PC-3 (cell line): ENCODE measurements at regions not wholly inside any gene's neighbourhood (a gene's known extent, or its start where the extent isn't known, plus 50 kb on each side); places are given as distances from the start of the nearest gene placed in this dataset.

Experiments
- ATAC-seq: fragments of 200-7000 bp; cut with Tn5 transposase; 2 replicates; pipeline ENCODE4 v1.9.1; 2020; ENCODE audit warnings: mild to moderate bottlenecking, moderate library complexity
- BruUV-seq: library from RNA; stranded (reverse); fragments of 400-500 nt; replicated peaks from 2 replicates; lab custom pipeline; 2021; lab: Mats Ljungman, UMichigan
- CTCF ChIA-PET: fragments of 300-600 bp; sonication (Branson Sonifier 250); formaldehyde crosslinking; loops from one replicate; lab custom pipeline; 2022; ENCODE audit warnings: antibody characterized with exemption; lab: Charles Lee
- POLR2A ChIA-PET: fragments of 300-600 bp; sonication (Branson Sonifier 250); formaldehyde crosslinking; loops from one replicate; lab custom pipeline; 2022; ENCODE audit warnings: antibody characterized with exemption; ENCODE audit not compliant: unreplicated experiment; lab: Charles Lee
- DNase-seq: peaks from one replicate; pipeline ENCODE4 v3.0.0-alpha.2; 2015
- H2AFZ ChIP-seq: fragments of 300-600 bp; sonication (generic); 2 replicates; pipeline ENCODE4 v1.6.0; 2016; ENCODE audit warnings: antibody characterized with exemption, low read length
- H3F3A ChIP-seq: fragments of 300-600 bp; sonication (generic); one replicate; pipeline ENCODE4 v1.6.0; 2017; ENCODE audit warnings: antibody characterized with exemption, low read length, control low read depth, mild to moderate bottlenecking; ENCODE audit not compliant: unreplicated experiment
- H3K27ac ChIP-seq: fragments of 300-600 bp; sonication (generic); 2 replicates; pipeline ENCODE4 v1.5.1; 2016; ENCODE audit warnings: mild to moderate bottlenecking, low read length
- H3K27me3 ChIP-seq: fragments of 300-600 bp; sonication (generic); 2 replicates; pipeline ENCODE4 v1.6.1; 2016; ENCODE audit warnings: low read length, mixed read lengths
- H3K36me3 ChIP-seq: fragments of 300-600 bp; sonication (generic); 2 replicates; pipeline ENCODE4 v1.6.1; 2016; ENCODE audit warnings: low read depth, mixed run types, low read length, mixed read lengths
- H3K4me1 ChIP-seq: fragments of 300-600 bp; sonication (generic); 2 replicates; pipeline ENCODE4 v1.5.1; 2016; ENCODE audit warnings: low read length; ENCODE audit not compliant: insufficient read depth
- H3K4me2 ChIP-seq: fragments of 300-600 bp; sonication (generic); 2 replicates; pipeline ENCODE4 v1.6.0; 2016; ENCODE audit warnings: low read length
- H3K4me3 ChIP-seq: fragments of 300-600 bp; sonication (generic); 2 replicates; pipeline ENCODE4 v1.5.1; 2016; ENCODE audit warnings: mild to moderate bottlenecking, low read length, mixed read lengths
- H3K79me2 ChIP-seq: fragments of 300-600 bp; sonication (generic); 2 replicates; pipeline ENCODE4 v1.6.1; 2017; ENCODE audit warnings: low read length, mixed read lengths
- H3K9ac ChIP-seq: fragments of 300-600 bp; sonication (generic); 2 replicates; pipeline ENCODE4 v1.6.0; 2016; ENCODE audit warnings: mild to moderate bottlenecking, low read length
- H3K9me2 ChIP-seq: fragments of 300-600 bp; sonication (generic); replicated peaks from 2 replicates; pipeline ENCODE4 v1.6.1; 2016; ENCODE audit warnings: mixed run types, low read length, mixed read lengths
- H3K9me3 ChIP-seq: fragments of 300-600 bp; sonication (generic); 2 replicates; pipeline ENCODE4 v1.6.1; 2016; ENCODE audit warnings: low read length, mixed read lengths
- H4K20me1 ChIP-seq: fragments of 300-600 bp; sonication (generic); 2 replicates; pipeline ENCODE4 v1.6.1; 2016; ENCODE audit warnings: low read length, mixed read lengths
- EZH2 ChIP-seq: fragments of 300-600 bp; sonication (generic); IDR thresholded peaks from one replicate; pipeline ENCODE4 v1.6.1; 2017; ENCODE audit warnings: antibody characterized with exemption, mild to moderate bottlenecking, low read length; ENCODE audit not compliant: unreplicated experiment
- EZH2phosphoT487 ChIP-seq: fragments of 300-600 bp; sonication (generic); IDR thresholded peaks from 2 replicates; pipeline ENCODE4 v1.6.1; 2018; ENCODE audit warnings: mild to moderate bottlenecking, antibody characterized with exemption, low read length, borderline replicate concordance
- intact Hi-C: fragments of 100-400 bp; cut with micrococcal nuclease; formaldehyde crosslinking; loops from 2 replicates; pipeline ENCODE4 v1.9.0; 2023
- TF ChIP-seq, protein P1 (sequence below): fragments of 300-600 bp; sonication (generic); conservative IDR thresholded peaks from 2 replicates; pipeline ENCODE4 v1.5.1; 2017; ENCODE audit warnings: antibody characterized with exemption, low read depth, mild to moderate bottlenecking, low read length

DNA sequence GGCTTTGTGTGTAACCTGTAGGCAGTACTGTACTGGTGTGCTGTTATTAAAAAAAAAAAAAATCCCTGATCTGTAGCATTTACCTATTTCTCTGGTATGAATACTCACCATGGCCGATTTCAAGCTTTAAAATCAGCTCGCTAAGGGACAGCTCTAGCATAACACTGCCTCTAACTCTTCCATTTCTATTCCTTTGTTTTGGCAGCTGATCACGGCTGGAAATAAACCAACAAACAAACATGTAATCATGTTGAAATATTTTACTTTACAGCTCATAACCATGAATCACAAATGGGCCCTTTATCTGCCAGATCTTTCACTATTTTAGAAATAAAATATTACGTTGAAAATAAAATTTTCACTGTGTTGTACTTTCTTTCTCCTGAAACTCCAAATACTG lies 60.5 kb upstream of the IL15 start:
- TF ChIP-seq, protein P1, sequence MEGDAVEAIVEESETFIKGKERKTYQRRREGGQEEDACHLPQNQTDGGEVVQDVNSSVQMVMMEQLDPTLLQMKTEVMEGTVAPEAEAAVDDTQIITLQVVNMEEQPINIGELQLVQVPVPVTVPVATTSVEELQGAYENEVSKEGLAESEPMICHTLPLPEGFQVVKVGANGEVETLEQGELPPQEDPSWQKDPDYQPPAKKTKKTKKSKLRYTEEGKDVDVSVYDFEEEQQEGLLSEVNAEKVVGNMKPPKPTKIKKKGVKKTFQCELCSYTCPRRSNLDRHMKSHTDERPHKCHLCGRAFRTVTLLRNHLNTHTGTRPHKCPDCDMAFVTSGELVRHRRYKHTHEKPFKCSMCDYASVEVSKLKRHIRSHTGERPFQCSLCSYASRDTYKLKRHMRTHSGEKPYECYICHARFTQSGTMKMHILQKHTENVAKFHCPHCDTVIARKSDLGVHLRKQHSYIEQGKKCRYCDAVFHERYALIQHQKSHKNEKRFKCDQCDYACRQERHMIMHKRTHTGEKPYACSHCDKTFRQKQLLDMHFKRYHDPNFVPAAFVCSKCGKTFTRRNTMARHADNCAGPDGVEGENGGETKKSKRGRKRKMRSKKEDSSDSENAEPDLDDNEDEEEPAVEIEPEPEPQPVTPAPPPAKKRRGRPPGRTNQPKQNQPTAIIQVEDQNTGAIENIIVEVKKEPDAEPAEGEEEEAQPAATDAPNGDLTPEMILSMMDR, result no peak
- no peak for TF ChIP-seq EZH2
- TF ChIP-seq EZH2phosphoT487, result no peak
- Histone ChIP-seq H3K4me3 (no peak overlapping the region), H4K20me1 (no peaks in the 10 kb centered on the region), H3K27me3 (no peaks in the 10 kb centered on the region), H3K79me2 (no peaks in the 10 kb centered on the region), H3F3A (no peaks in the 10 kb centered on the region), H3K4me1 (peaks cover 6% of the 10 kb centered on the region; the same call in 1 of the 2 replicates), H3K9me3 (no peaks in the 10 kb centered on the region), H3K4me2 (peak overlapping the region; percentile 48), H3K27ac (no peak overlapping the region), H3K9me2 (no peaks in the 10 kb centered on the region), H3K36me3 (no peaks in the 10 kb centered on the region), H2AFZ (peak overlapping the region; percentile 28; the same call in 1 of the 2 replicates), H3K9ac (no peak overlapping the region)
- peak; percentile 56 for ATAC-seq
- no TSS peak for BruUV-seq
- intact Hi-C loops, result no loop called here
- DNase-seq, result peak; percentile 46
- POLR2A ChIA-PET, result no interaction called here
- CTCF ChIA-PET, result interaction anchor here (0.6 kb wide), 3 partner anchors 47 to 223 kb away, joined by 3 to 5 read pairs (median 3); no protein-coding TSS in a partner anchor

DNA sequence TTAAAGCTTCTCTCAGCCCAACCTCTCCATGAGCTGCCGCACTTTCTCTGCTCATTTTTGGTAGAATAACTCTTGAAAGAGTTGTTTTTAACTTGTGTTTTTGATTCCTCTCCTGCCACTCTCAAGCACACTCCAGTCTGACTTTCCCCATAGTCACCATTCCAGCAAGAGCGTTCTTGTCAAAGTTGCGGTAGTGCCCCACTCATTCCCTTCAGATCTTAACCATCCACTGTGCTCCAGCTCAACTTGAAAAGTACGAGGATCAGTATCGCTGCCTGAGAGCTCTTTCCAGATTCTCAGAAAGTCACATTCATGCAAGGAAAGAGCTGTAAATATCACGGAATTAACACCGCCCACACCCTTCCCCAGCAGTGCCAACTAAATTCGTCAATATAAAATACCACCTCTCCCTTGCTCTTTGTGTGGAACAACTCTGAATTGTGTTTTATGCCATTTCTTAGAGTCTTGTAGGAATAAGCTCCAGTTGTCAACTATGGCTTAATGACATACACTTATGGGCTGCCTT lies 59.7 kb upstream of the IL15 start:
- H3K27ac ChIP-seq, result no peak overlapping the region
- no TSS peak for BruUV-seq

DNA sequence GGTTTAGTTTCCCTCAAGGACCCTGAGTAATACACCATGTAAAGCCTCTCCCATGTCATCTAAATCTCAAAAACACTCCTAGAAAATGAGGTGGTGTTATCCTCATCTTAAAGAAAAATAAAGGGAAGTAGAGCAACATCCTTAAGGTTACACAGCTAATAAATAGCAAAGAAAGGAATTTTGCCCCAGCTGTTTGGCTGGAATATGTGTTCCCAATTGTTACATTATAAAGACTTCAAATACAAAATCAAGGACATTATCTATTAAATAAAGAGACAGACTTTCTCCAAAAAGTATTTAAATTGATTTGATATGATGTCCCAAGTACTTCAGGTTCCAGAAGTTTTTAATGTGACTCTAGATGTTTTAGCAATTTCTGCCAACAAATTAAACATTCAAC lies 57.9 kb upstream of the IL15 start:
- no TSS peak for BruUV-seq
- intact Hi-C loops, result no loop called here
- TF ChIP-seq, protein P1, result no peak
- TF ChIP-seq EZH2phosphoT487 (no peak), EZH2 (no peak)

More for the DNA sequence above, 59.7 kb upstream of the IL15 start:
- no peak overlapping the region for H3K4me2 ChIP-seq
- no peak overlapping the region for H3K4me3 ChIP-seq
- ATAC-seq, result no peak
- ChIA-PET POLR2A (interaction anchor here (0.6 kb wide), 1 partner anchor 52 kb away, joined by 5 read pairs; no protein-coding TSS in a partner anchor), CTCF (no interaction called here)
- H3K9me2 ChIP-seq, result no peaks in the 10 kb centered on the region
- no peak overlapping the region for H3K9ac ChIP-seq
- no peak for DNase-seq
- no peaks in the 10 kb centered on the region for H3F3A ChIP-seq
- TF ChIP-seq EZH2 (no peak), EZH2phosphoT487 (no peak)
- TF ChIP-seq, protein P1, result no peak
- no peaks in the 10 kb centered on the region for H3K27me3 ChIP-seq
- no peaks in the 10 kb centered on the region for H4K20me1 ChIP-seq
- H3K36me3 ChIP-seq, result no peaks in the 10 kb centered on the region
- H3K4me1 ChIP-seq, result peaks cover 6% of the 10 kb centered on the region; the same call in 1 of the 2 replicates
- no peaks in the 10 kb centered on the region for H3K9me3 ChIP-seq
- no peak overlapping the region for H2AFZ ChIP-seq
- H3K79me2 ChIP-seq, result no peaks in the 10 kb centered on the region
- intact Hi-C loops, result no loop called here

More for the DNA sequence above, 57.9 kb upstream of the IL15 start:
- Histone ChIP-seq H3K4me2 (no peak overlapping the region), H3K9me2 (no peaks in the 10 kb centered on the region), H3K79me2 (no peaks in the 10 kb centered on the region), H3K27ac (no peak overlapping the region), H3F3A (no peaks in the 10 kb centered on the region), H3K9me3 (no peaks in the 10 kb centered on the region), H2AFZ (no peak overlapping the region), H3K27me3 (no peaks in the 10 kb centered on the region), H3K4me1 (peaks cover 6% of the 10 kb centered on the region; the same call in 1 of the 2 replicates), H3K9ac (no peak overlapping the region), H4K20me1 (no peaks in the 10 kb centered on the region), H3K4me3 (no peak overlapping the region), H3K36me3 (no peaks in the 10 kb centered on the region)
- ATAC-seq, result no peak
- POLR2A ChIA-PET, result no interaction called here
- no peak for DNase-seq
- CTCF ChIA-PET, result no interaction called here
